HG03108 (cell line): ENCODE measurements at regions not wholly inside any gene's neighbourhood (a gene's known extent, or its start where the extent isn't known, plus 50 kb on each side); places are given as distances from the start of the nearest gene placed in this dataset.
"Not testable (repeated sequence)": the region's sequence is repeated elsewhere in the genome, so short reads cannot be mapped to it uniquely, and the experiment has no call there.

Experiments used
- ATAC-seq: cut with Tn5 transposase; IDR thresholded peaks from one replicate; pipeline ENCODE4 v1.9.1; 2021; ENCODE audit warnings: moderate library complexity; ENCODE audit not compliant: unreplicated experiment

DNA sequence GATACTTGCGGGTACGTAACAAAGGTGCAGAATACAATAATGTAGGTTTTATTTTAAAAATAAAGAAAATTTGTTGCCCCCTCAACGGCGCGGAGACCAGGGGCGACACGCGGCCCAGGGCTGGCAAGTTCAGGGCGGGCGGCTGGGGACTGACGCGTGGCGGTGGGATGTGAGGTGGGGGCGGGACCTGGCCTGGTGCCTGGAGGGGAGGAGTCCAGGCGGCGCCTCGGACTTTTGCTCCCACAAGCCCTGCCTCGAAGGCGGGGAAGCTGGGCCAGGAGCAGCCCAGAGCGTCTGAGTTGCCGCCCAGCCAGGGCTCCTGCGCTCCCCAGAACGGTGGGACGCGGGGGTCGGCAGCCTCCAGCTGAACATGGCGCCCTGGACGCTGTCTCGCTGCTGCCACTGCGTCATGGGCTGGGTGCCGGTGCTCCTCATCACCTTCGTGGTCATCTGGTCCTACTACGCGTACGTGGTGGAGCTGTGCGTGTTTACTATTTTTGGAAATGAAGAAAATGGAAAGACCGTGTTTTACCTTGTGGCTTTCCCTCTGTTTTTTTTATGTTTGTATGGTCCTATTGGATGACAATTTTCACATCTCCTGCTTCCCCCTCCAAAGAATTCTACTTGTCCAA is 1122.8 kb upstream of the ATXN8OS start:
- ATAC-seq: no peak

DNA sequence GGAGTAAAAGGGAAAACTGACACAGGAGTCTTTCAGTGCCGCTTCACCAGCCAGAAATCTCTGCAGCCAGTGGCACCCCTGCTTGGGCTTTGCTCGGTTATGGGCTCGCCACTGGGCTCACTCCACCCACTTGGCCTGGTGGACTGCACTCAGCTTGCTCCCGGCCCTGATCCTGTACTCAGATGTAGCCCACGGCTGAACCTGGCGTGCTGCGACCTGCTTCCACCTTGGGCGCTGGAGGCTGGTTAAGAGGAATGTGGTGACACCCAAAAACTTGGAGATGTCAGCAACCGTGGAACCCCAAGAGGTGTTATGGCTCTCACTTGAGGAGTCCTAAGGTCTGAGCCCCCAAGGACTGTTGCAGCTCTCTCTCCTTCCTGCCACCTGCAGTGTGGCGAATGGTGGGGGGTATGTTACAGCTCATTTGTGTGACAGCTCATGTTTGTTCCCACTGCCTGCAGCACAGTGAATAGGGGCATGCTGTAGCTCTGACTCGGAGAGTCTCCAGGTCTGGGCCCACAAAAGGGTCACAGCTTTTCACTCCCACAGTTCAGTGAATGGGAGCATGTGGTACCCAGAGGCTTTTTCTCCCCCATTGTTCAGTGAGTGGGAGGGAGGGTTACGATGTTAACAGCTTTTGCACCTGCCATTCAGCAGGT is 1124.5 kb upstream of the ATXN8OS start:
- no peak for ATAC-seq

DNA sequence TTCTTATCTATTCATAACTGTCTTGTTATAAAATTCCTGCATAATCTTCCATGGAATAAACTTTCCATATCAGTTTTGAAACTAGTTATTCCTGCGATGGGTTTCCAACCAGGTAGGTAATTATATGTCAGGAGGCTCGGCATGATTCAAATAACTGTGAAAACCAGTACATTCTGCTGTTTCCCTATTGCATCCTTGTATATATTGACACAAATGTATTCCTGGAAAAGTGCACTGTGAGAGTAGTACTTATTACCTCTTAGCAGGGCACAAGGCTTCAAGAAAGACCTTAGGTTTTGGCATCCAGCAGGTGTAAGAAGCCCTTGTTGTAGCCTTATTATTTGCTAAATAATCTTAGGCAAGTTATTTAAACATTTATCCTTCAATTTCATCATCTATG is 1131.3 kb upstream of the ATXN8OS start:
- no peak for ATAC-seq

DNA sequence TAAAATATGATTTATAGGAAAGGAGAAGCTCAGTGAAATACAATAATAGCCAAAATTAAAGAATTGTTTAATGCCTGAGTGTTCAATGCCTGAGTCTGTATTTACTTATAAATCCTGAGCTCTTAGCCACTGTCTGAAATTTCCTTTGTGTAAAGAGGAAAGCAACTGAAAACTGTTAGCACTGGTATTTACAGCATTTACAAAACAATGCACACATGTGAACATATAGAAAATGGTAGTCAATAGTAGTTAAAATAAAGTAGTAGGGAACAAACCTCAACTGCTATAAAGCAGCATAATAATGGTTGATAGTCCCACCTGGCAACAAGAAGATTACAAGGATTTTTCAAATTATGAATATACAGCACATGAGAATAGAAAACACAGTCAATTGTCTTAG is 1137.1 kb upstream of the ATXN8OS start:
- ATAC-seq: no peak

DNA sequence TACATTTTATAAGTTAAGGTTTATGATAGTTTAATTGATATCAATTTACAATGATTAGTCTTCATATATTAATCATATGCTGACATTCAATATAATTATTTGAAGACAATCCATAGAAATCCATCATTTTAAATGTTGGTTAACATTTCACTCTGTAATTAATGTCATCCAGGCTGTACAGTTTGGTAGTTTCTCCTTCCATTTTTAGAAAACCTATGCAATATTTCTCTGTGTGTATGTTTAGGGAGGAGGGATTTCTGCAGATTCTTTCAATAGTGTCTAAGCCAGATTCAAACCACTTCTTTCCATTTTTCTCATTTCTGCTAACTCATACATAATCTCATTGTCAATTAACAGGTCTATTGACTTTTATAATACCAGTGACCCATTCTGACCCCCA is 1159.0 kb upstream of the ATXN8OS start:
- no peak for ATAC-seq

DNA sequence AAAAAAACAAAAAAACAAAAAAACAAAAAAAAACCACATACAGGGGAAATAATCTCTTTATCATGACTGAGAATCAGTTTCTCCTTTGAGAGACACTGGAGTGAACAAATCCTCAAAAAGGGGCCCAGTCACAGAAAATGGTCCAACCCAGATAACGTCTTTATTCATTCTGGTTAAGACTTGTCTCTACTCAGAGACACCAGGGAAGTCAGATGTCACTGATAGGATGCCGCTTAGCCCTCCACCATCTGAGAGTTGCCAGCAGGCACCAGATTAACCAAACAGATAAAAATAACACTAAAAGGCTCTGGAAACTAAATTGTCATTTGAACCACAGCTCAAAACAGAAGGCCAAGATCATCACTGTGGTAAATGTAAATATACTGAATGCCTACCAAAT is 1163.4 kb upstream of the ATXN8OS start:
- ATAC-seq: no peak

- ATAC-seq: no peak
Observed at GRCh38 chr13:68940049-68940448, 1167.6 kb upstream of the ATXN8OS start.

GRCh38 chr13:68938639-68939038 is 1169.0 kb upstream of the ATXN8OS start:
- ATAC-seq: no peak

DNA sequence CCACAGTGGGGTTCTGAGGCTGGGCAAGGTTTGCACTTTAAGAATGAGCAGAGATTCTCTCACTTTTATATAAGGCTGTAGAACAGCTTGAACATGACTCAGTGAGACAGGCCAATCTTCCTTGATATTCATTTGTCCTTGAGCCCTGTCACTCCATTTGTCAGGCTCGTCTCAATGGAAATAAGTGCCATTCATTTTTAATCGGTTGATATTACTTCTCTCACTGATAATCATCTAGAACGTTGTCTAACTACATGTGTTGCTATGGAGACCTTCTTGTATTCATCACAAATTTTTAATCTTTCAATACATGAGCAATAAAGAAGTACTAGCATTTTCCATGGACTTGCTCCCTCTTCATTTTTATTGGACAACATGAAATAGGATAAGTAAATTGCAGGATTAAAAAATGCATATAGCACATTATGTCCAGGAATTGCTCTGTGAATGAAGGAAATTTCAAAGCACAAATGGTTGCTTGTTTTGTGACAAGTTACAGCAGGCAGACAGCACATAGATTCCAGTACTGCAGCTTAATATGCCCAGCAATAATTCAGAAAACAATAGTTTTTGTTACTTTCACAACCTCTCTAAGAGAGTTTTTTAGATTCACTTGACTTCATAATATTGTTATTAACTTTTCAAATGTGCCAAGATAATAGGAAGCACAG is 1178.4 kb upstream of the ATXN8OS start:
- no peak for ATAC-seq

DNA sequence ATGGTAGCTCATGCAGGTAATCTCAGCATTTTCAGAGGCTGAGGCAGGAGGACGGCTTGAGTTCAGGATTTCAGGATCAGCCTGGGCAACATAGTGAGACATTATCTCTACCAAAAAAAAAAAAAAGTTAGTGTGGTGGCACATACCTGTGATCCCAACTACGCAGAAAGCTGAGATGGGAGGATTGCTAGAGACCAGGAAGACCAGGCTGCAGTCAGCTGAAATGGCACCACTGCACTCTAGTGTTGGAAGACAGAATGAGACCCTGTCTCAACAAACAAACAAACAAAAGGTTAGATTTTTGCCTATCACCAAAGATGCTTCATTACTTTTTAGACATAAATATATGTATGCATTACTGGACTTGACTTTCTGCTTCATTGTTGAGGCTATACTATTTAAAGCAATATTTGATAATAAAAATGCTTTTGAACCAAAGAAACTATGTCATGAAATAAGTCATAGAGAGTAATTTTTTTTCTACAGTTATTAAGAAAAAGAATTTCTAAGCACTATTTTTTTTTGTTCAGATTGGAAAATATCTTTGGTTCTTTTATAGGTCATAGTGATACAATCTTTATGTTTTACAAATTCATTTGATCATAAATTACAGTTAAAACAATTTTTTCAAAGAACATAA is 1180.1 kb upstream of the ATXN8OS start:
- no peak for ATAC-seq

DNA sequence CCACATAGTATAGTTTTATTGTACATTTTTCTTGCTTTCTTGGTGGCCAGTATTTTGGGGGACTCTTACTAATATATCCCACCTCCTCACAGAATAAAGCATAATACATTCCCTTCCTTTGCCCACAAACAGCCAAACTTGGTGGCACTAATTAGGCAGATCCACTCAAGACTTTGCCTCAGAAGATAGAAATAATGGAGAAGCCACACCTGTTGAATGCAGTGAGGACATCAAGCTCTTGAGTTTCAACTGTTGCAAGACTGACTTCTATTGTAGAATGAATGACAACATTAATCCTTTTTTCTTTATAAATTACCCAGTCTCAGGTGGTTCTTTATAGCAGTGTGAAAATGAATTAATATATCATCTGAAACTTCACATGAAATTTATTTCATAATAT is 1183.6 kb upstream of the ATXN8OS start:
- ATAC-seq: no peak

GRCh38 chr13:68908879-68909278 is 1198.7 kb upstream of the ATXN8OS start:
- no peak for ATAC-seq

DNA sequence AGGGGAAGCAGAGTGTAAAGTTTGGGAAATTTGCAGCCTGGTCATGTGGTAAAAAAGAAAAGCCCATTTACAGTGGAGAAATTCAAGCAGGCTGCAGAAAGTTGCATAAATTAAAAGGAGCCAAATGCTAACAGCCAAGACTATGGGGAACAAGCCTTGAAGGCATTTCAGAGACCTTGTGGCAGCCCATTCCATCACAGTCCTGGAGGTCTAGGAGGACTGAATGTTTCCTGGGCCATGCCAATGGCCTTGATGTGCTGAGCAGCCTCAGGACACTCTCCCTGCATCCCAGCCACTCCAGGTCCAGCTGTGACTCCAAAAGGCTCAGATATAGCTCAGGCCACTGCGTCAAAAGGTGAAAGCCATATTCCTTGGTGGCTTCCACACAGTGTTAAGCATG is 1202.4 kb upstream of the ATXN8OS start:
- no peak for ATAC-seq

DNA sequence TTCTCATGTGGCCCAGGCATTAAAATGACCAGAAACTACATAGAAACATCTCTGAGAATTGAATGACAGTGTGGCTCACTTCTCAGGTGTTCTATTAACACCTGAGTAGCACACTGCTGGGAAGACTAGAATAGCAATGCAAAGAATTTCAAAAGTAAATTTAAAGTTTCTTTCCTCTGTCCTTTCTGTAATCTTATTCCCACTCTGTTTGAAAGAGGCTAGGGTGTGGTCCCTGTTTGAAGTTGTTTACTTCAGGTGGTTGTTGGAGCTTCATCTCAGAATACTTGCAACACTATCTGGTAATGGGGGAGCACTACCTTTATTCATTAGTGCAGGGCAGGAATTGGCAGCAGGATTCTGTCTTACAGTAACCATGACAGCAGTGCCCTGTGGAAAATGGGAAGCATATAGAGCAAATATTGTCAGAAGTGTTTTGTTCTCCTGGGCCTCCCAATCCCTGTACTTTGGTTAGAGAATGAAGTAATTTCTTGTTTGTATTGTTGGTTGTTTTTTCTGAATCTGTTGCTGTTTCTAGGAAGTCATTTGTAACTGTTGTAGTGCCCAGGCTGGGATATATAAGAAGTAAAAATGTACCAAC is 1210.2 kb upstream of the ATXN8OS start:
- no peak for ATAC-seq

- ATAC-seq: no peak
Observed at GRCh38 chr13:68895696-68896095, 1211.9 kb upstream of the ATXN8OS start.

DNA sequence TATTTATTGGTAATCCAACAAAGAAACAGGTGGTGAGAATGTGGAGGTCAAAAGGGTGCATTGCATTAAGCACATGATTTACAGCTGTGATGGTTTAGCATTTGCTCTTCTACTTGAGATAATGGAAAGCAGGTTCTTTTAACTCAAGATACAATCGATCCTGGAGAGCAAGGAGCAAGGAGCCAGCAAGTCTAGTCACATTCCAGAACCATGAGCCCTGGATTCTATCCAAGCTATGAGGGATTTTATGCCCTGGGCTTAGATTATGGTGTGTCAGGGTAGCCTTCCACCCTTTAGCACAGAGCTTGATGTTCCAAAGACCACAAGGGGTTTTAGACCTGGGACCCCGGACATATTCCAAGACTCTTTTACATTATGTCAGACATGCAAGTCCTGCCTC is 1213.9 kb upstream of the ATXN8OS start:
- not testable (repeated sequence) for ATAC-seq

GRCh38 chr13:68892596-68892995 is 1215.0 kb upstream of the ATXN8OS start:
- ATAC-seq: not testable (repeated sequence)

GRCh38 chr13:68890101-68890500 is 1217.5 kb upstream of the ATXN8OS start:
- ATAC-seq: not testable (repeated sequence)

GRCh38 chr13:68888832-68889231 is 1218.8 kb upstream of the ATXN8OS start:
- no peak for ATAC-seq

GRCh38 chr13:68872338-68872737 is 1235.3 kb upstream of the ATXN8OS start:
- ATAC-seq: no peak

- ATAC-seq: no peak
Observed at GRCh38 chr13:68851026-68851425, 1256.6 kb upstream of the ATXN8OS start.
